MM.1S (cell line): ENCODE measurements at regions not wholly inside any gene's neighbourhood (a gene's known extent, or its start where the extent isn't known, plus 50 kb on each side); places are given as distances from the start of the nearest gene placed in this dataset.

Experiments used
- EZH2 ChIP-seq: fragments of 300-600 bp; sonication (generic); optimal IDR thresholded peaks from 2 replicates; pipeline ENCODE3; 2017; ENCODE audit warnings: low read depth, mild to moderate bottlenecking, antibody characterized with exemption, low read length, mixed read lengths
- EZH2phosphoT487 ChIP-seq: fragments of 300-600 bp; sonication (generic); IDR thresholded peaks from 2 replicates; pipeline ENCODE4 v1.6.1; 2018; ENCODE audit warnings: antibody characterized with exemption, low read length
- TF ChIP-seq, protein P1 (sequence below): fragments of 300-600 bp; sonication (generic); IDR thresholded peaks from 2 replicates; pipeline ENCODE4 v1.5.1; 2016; ENCODE audit warnings: antibody characterized with exemption, low read length, mixed read lengths

DNA sequence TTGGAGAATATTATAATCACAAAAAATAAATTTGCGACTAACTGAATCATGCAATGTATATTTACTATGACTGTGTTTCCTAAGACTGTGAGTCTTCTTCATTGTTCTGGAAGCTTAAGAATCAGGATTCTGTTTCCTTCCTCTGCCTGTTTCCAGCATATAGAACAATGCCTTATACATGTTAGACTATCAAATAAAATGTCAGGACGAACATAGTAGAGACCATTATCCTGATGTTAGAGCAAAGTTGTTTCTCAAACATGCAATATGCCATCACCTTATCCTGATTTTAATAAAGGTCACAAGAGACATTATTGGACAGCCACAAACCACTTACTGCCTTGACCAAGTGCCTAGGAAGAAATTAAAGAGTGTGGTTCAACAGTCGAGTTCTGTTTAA is 457.4 kb upstream of the AGTR1 start:
- TF ChIP-seq, protein P1, sequence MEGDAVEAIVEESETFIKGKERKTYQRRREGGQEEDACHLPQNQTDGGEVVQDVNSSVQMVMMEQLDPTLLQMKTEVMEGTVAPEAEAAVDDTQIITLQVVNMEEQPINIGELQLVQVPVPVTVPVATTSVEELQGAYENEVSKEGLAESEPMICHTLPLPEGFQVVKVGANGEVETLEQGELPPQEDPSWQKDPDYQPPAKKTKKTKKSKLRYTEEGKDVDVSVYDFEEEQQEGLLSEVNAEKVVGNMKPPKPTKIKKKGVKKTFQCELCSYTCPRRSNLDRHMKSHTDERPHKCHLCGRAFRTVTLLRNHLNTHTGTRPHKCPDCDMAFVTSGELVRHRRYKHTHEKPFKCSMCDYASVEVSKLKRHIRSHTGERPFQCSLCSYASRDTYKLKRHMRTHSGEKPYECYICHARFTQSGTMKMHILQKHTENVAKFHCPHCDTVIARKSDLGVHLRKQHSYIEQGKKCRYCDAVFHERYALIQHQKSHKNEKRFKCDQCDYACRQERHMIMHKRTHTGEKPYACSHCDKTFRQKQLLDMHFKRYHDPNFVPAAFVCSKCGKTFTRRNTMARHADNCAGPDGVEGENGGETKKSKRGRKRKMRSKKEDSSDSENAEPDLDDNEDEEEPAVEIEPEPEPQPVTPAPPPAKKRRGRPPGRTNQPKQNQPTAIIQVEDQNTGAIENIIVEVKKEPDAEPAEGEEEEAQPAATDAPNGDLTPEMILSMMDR, result no peak
- no peak for TF ChIP-seq EZH2
- TF ChIP-seq EZH2phosphoT487, result no peak
